HG02610 (cell line): ENCODE measurements at regions not wholly inside any gene's neighbourhood (a gene's known extent, or its start where the extent isn't known, plus 50 kb on each side); places are given as distances from the start of the nearest gene placed in this dataset.
"Not testable (repeated sequence)": the region's sequence is repeated elsewhere in the genome, so short reads cannot be mapped to it uniquely, and the experiment has no call there.

ENCODE experiments used
- ATAC-seq: cut with Tn5 transposase; IDR thresholded peaks from one replicate; pipeline ENCODE4 v1.9.1; 2021; ENCODE audit warnings: mild to moderate bottlenecking, moderate library complexity; ENCODE audit not compliant: unreplicated experiment

DNA sequence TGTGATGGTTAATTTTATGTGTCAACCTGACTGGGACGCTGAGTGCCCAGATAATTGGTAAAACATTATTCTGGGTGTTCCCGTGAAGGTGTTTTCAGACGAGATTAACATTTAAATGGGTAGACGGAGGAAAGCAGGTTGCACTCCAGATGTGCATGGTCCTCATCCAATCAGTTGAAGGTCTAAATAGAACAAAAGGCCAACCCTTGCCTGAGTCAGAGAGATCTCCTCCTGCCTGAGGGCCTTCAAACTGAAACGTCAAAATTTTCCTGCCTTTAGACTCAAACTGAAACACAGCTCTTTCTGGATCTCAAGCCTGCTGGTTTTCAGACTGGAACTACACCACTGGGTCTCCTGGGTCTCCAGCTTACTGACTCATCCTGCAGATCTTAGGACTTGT, 73.5 kb downstream of the NPIPA8 start:
- not testable (repeated sequence) for ATAC-seq

DNA sequence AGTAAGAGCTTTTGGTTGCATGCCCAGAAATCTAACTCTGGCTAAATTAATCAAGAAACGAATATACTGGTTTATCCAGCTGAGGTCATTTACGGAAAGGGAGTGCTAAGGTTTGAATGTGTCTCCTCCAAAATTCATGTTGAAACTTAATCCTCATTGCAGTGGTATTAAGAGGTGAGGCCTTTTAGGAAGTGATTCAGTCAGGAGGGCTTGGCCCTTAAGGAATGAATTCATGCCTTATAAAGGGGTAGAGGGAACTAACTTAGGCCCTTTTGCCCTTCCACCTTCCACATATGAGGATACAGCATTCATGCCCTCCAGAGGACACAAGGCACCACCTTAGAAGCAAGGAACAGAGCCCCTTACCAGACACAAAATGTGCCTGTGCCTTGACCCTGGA, 74.7 kb downstream of the NPIPA8 start:
- not testable (repeated sequence) for ATAC-seq

DNA sequence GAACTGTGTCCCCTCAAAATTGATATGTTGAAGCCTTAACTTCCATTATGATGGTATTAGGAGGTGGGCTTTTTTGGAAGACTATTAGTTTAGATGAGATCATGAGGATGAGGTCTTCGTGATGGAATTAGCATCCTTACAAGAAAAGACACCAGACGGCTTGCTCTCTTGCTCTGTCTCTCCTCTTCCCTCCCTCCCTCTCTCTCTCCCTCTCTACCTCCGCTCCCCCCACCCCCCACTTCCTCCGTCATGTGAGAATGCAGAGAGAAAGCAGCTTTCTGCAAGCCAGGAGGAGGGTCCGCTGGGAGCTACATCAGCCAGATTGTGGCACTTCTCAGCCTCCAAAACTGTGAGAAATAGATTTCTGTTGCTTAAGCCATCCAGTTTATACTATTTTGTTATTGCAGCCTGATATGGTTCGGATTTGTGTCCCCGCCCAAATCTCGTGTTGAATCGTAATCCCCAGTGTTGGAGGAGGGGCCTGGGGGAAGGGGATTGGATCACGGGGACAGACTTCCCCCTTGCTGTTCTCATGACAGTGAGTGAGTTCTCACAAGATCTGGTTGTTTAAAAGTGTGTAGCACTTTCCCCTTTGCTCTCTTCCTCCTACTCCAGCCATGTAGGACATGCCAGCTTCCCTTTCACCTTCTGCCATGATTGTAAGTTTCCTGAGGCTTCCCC, 76.9 kb downstream of the NPIPA8 start:
- not testable (repeated sequence) for ATAC-seq

DNA sequence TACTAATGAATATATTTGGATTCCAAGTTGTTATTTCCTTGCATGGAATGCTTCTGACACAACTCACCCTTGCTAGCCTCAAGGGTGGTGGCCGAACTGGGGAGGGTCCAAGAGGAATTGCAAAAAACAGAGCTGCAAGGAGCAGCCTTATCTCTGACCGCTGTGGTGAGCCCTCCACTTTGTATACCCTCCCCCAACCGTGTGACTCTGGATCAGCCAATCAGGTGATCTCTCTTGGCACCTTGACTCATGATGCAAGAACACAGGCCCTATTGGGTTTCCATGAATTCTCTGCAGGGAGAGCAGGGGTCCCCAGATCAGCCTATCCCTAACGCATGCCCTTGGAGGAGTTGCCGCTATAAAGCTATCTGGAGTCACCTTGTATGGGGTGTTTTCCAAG, 83.6 kb downstream of the NPIPA8 start:
- ATAC-seq: not testable (repeated sequence)

DNA sequence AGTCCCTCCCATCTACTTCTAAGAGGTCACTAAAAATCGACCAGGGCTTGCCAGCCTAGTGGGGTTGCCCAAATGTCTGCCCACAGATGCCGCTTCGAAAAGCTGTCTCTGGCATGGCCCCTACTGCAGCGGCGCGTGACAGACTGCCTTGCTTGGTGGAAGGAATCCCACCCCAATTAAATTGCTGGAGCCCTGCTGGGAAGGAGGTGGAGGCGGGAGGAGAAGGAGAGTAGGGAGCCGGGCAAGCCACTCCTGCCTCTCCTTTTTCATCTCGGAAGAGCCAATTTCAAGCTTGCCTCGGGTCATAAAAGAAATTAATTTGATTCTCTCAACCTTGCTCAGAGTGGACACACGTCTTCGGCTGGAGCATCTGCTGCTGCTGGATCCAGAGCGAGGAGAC, 106.0 kb downstream of the NPIPA8 start:
- ATAC-seq: not testable (repeated sequence)

- ATAC-seq: not testable (repeated sequence)
These were observed 114.2 kb downstream of the NPIPA8 start for GRCh38 chr16:18222054-18223009.

DNA sequence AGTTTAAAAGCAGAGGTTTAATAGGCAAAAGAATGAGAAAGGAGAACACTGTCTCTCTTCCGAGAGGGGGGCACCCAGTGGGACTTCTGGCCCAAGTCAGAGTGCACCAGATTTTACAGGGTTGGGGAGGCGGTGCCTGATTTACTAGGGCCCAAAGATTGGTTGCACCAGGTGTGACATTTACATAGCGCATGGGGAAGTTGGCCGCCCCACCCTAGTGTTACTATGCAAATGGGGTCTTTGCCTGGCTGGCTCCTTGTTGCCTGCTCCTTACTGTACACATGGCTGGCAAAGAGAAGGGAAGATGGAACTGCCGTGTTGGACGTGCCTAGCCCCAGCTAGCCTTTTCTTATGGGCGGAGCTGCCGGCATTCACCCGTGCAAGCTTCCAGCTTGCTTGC, 118.8 kb downstream of the NPIPA8 start:
- ATAC-seq: not testable (repeated sequence)

GRCh38 chr16:18216814-18217213, 119.7 kb downstream of the NPIPA8 start:
- not testable (repeated sequence) for ATAC-seq

GRCh38 chr16:18213810-18214209, 122.7 kb downstream of the NPIPA8 start:
- not testable (repeated sequence) for ATAC-seq

GRCh38 chr16:18211505-18211904, 125.0 kb downstream of the NPIPA8 start:
- not testable (repeated sequence) for ATAC-seq

DNA sequence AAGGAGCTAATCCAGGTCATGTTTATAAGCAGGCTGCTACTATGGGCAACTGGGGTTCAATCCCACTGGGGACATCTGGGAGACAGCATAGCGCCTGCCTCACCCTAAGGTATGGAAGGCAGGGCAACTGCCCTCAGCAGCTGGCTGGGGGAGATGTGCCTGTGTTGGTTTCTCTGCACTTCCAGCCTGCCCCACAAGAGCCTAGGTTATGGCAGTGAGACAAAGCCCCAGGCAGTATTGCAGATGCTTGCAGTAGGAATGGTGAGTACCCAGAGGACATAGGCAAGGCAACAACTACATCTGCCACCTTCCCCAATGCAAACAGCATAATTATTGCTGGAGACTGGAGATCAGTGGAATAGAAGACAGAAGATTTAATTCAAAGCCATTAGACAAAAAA, 131.8 kb downstream of the NPIPA8 start:
- not testable (repeated sequence) for ATAC-seq

- ATAC-seq: not testable (repeated sequence)
These were observed 132.2 kb downstream of the NPIPA8 start for GRCh38 chr16:18204309-18204708.

- not testable (repeated sequence) for ATAC-seq
These were observed 135.0 kb downstream of the NPIPA8 start for GRCh38 chr16:18201511-18201910.

DNA sequence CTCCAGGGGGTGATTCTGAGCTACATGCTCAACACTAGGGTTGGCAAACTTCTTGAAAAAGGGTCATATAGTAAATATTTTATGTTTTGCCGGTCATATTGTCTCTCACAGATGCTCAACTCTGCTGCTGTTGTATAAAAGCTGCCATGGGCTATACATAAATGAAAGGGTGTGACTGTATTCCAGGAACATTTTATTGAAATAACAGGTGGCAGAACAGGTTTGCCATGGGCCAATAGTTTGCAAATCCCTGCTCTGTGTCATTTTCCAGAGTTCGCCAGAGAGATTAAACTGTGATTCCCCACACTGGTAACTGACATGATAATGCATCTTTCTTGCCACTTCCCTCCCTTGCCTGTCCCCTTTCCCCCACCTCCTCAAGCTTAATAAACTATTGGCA, 144.1 kb downstream of the NPIPA8 start:
- not testable (repeated sequence) for ATAC-seq

GRCh38 chr16:18190179-18190578, 146.4 kb downstream of the NPIPA8 start:
- ATAC-seq: not testable (repeated sequence)

- ATAC-seq: not testable (repeated sequence)
These were observed 151.8 kb downstream of the NPIPA8 start for GRCh38 chr16:18184755-18185154.

GRCh38 chr16:18181028-18181427, 155.5 kb downstream of the NPIPA8 start:
- not testable (repeated sequence) for ATAC-seq

- ATAC-seq: not testable (repeated sequence)
These were observed 162.5 kb downstream of the NPIPA8 start for GRCh38 chr16:18173945-18174497.

DNA sequence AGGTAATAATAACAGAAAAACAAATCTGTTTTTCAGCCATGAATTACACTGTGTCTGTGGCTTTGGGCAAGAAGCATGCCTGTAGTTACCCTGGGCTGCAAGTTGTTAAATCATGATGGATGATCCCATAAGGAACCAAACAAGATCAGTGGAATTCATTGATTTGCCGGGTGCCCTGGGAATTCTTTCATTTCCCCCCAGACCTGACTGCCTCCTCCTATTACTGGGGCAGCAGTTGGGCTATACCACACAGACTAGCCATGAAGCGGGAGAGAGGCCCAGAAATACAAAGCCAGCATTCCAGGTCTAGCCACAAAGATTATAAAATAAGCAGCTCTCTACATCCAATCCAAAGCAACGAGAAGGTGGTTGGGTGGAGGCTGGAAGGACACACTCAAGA, 174.2 kb downstream of the NPIPA8 start:
- not testable (repeated sequence) for ATAC-seq

DNA sequence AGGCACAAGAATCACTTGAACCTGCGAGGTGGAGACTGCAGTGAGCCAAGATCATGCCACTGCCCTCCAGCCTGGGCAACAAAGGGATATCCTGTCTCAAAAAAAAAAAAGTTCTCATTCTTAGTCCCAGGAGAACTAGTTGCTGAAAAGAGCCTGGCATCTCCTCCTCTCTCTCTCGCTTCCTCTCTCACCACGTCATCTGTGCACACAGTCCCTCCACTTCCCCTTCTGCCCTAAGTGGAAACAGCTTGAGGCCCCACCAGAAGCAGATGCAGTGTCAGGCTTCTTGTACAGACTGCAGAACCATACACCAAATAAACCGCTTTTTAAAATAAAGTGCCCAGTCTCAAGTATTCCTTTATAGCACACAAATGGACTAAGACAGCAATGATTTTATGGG, 175.3 kb downstream of the NPIPA8 start:
- ATAC-seq: not testable (repeated sequence)

GRCh38 chr16:18159185-18159584, 177.4 kb downstream of the NPIPA8 start:
- ATAC-seq: not testable (repeated sequence)
